ENCODE measurements at regions not wholly inside any gene's neighbourhood (a gene's known extent, or its start where the extent isn't known, plus 50 kb on each side); places are given as distances from the start of the nearest gene placed in this dataset.

DNA sequence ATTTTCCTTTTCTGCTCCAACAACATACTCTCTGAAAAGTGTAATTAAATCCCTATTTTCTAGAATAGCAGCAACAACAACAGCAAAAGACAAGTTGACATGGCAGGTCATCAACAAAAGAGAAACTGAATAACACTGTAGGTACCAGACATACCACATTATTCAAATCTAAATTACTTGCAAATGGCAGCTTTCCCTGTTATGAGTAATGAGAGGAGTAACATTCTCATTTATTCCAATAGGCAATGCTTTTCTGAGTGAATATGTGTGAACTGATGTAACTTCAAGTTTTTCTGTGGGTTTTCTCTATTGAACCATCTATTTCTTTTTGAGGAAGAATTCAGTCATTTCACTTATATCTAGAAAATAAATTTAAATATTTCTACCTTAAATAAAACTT lies 501.5 kb downstream of the TRIB2 start:
- TF ChIP-seq POLR2AphosphoS5 (IDR thresholded peaks at IDR 0.05; ENCODE audit: low read depth, low read length) (no peak), TCF7L2 (IDR thresholded peaks at IDR 0.05; ENCODE audit: low read depth, low read length) (no peak), SIN3A (IDR thresholded peaks at IDR 0.05; ENCODE audit: borderline replicate concordance, insufficient read depth, low read depth, low read length) (no peak)
- TF ChIP-seq, protein P1, sequence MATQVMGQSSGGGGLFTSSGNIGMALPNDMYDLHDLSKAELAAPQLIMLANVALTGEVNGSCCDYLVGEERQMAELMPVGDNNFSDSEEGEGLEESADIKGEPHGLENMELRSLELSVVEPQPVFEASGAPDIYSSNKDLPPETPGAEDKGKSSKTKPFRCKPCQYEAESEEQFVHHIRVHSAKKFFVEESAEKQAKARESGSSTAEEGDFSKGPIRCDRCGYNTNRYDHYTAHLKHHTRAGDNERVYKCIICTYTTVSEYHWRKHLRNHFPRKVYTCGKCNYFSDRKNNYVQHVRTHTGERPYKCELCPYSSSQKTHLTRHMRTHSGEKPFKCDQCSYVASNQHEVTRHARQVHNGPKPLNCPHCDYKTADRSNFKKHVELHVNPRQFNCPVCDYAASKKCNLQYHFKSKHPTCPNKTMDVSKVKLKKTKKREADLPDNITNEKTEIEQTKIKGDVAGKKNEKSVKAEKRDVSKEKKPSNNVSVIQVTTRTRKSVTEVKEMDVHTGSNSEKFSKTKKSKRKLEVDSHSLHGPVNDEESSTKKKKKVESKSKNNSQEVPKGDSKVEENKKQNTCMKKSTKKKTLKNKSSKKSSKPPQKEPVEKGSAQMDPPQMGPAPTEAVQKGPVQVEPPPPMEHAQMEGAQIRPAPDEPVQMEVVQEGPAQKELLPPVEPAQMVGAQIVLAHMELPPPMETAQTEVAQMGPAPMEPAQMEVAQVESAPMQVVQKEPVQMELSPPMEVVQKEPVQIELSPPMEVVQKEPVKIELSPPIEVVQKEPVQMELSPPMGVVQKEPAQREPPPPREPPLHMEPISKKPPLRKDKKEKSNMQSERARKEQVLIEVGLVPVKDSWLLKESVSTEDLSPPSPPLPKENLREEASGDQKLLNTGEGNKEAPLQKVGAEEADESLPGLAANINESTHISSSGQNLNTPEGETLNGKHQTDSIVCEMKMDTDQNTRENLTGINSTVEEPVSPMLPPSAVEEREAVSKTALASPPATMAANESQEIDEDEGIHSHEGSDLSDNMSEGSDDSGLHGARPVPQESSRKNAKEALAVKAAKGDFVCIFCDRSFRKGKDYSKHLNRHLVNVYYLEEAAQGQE (IDR thresholded peaks at IDR 0.05; ENCODE audit: insufficient read depth in 1 of 2, low read depth in 2 of 2, low read length in 1 of 2), result no peak
- TF ChIP-seq, protein P2, sequence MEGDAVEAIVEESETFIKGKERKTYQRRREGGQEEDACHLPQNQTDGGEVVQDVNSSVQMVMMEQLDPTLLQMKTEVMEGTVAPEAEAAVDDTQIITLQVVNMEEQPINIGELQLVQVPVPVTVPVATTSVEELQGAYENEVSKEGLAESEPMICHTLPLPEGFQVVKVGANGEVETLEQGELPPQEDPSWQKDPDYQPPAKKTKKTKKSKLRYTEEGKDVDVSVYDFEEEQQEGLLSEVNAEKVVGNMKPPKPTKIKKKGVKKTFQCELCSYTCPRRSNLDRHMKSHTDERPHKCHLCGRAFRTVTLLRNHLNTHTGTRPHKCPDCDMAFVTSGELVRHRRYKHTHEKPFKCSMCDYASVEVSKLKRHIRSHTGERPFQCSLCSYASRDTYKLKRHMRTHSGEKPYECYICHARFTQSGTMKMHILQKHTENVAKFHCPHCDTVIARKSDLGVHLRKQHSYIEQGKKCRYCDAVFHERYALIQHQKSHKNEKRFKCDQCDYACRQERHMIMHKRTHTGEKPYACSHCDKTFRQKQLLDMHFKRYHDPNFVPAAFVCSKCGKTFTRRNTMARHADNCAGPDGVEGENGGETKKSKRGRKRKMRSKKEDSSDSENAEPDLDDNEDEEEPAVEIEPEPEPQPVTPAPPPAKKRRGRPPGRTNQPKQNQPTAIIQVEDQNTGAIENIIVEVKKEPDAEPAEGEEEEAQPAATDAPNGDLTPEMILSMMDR (IDR thresholded peaks at IDR 0.05), result no peak
- BruUV-seq (replicated peaks), result no TSS peak
- CTCF ChIA-PET, result no interaction called here
- Histone ChIP-seq H3K4me1 (ENCODE audit: control insufficient read depth, insufficient read depth, low read length) (no peaks in the 10 kb centered on the region), H3K27me3 (ENCODE audit: control insufficient read depth, insufficient read depth, low read length) (no peaks in the 10 kb centered on the region), H3K4me3 (ENCODE audit: low read depth in 2 of 2, low read length in 2 of 2) (no peak overlapping the region), H3K9me3 (ENCODE audit: control insufficient read depth, insufficient read depth, low read depth, low read length) (no peaks in the 10 kb centered on the region), H3K36me3 (ENCODE audit: control insufficient read depth, insufficient read depth, low read length) (no peaks in the 10 kb centered on the region), H3K27ac (ENCODE audit: low read length) (no peak overlapping the region)
- no peak for DNase-seq (ENCODE audit: low read depth, low spot score)
- intact Hi-C loops (cut with micrococcal nuclease; ENCODE audit: unreplicated experiment), result no loop called here
- no peak for ATAC-seq
- POLR2A ChIA-PET, result no interaction called here
- in situ Hi-C loops (cut with HindIII; ENCODE audit: low pct_unique_long_range_greater_than_20kb, low sequenced_read_pairs), result no loop called here

DNA sequence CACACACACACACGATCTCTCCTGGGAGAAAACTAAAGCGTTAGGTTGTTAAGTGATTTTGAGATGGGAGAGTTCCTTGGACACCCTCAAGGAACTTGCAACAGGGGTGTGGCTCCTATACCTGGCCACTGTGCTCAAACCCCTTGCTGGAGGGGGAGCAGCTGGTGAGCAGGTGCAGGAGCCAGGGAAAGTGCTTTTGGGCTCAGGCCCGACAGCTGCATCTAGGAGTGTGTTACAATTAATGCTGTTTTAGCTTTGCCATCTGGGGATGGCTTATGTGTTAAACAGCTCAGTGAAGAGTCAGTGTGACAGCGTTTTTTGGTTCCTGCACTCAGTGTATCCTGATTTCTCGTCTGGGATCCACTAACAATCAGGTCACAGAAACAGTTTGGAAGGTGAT lies 510.8 kb downstream of the TRIB2 start:
- no peak for TF ChIP-seq TCF7L2 (IDR thresholded peaks at IDR 0.05; ENCODE audit: low read depth, low read length)
- no peak for TF ChIP-seq POLR2AphosphoS5 (IDR thresholded peaks at IDR 0.05; ENCODE audit: low read depth, low read length)
- TF ChIP-seq, protein P2 (IDR thresholded peaks at IDR 0.05), result no peak
- TF ChIP-seq, protein P1 (IDR thresholded peaks at IDR 0.05; ENCODE audit: insufficient read depth in 1 of 2, low read depth in 2 of 2, low read length in 1 of 2), result no peak
- no peak for TF ChIP-seq SIN3A (IDR thresholded peaks at IDR 0.05; ENCODE audit: borderline replicate concordance, insufficient read depth, low read depth, low read length)
- DNase-seq (ENCODE audit: low read depth, low spot score) (no peak), ATAC-seq (no peak)
- intact Hi-C loops (cut with micrococcal nuclease; ENCODE audit: unreplicated experiment), result no loop called here
- BruUV-seq (replicated peaks), result no TSS peak
- H3K9me3 ChIP-seq (ENCODE audit: control insufficient read depth, insufficient read depth, low read depth, low read length), result no peaks in the 10 kb centered on the region
- no peak overlapping the region for H3K27ac ChIP-seq (ENCODE audit: low read length)
- H3K36me3 ChIP-seq (ENCODE audit: control insufficient read depth, insufficient read depth, low read length), result no peaks in the 10 kb centered on the region
- CTCF ChIA-PET, result no interaction called here
- no peaks in the 10 kb centered on the region for H3K27me3 ChIP-seq (ENCODE audit: control insufficient read depth, insufficient read depth, low read length)
- no peak overlapping the region for H3K4me3 ChIP-seq (ENCODE audit: low read depth in 2 of 2, low read length in 2 of 2)
- no peaks in the 10 kb centered on the region for H3K4me1 ChIP-seq (ENCODE audit: control insufficient read depth, insufficient read depth, low read length)
- POLR2A ChIA-PET, result no interaction called here
- in situ Hi-C loops (cut with HindIII; ENCODE audit: low pct_unique_long_range_greater_than_20kb, low sequenced_read_pairs), result no loop called here

All from Panc1 (cell line).